SK-N-SH (cell line): ENCODE measurements at regions not wholly inside any gene's neighbourhood (a gene's known extent, or its start where the extent isn't known, plus 50 kb on each side); places are given as distances from the start of the nearest gene placed in this dataset.

Experiments used
- CTCF ChIA-PET: fragments of 300-600, 350-600 bp; formaldehyde crosslinking; extraction: SDS; loops from one replicate; lab custom pipeline; 2021; lab: Yijun Ruan, JAX
- POLR2A ChIA-PET: fragments of 350-600 bp; sonication (Branson Sonifier 250); formaldehyde crosslinking; extraction: SDS; loops from one replicate; lab custom pipeline; 2020; ENCODE audit warnings: antibody characterized with exemption, inconsistent platforms; lab: Yijun Ruan, JAX
- DNase-seq: peaks from one replicate; pipeline ENCODE4 v3.0.0; 2012
- H2AFZ ChIP-seq: fragments of 200-600 bp; sonication (generic); 2 replicates; pipeline ENCODE4 v1.8.1; 2016; ENCODE audit warnings: antibody characterized with exemption, mild to moderate bottlenecking, low read depth
- H3F3A ChIP-seq: fragments of 200-600 bp; sonication (generic); replicated peaks from 2 replicates; pipeline ENCODE3; 2016; ENCODE audit warnings: antibody characterized with exemption, mild to moderate bottlenecking; ENCODE audit not compliant: insufficient read depth
- H3K27ac ChIP-seq, 2 experiments: fragments of 200-500 bp in 1 of 2; fragments of 200-600 bp in 1 of 2; sonication (Bioruptor generic) in 1 of 2; sonication (generic), shearing (Covaris generic) in 1 of 2; 2 replicates each; pipeline versions ENCODE4 v1.5.1 to v1.6.1; 2014 to 2016; ENCODE audit warnings: low read depth in 2 of 2, inconsistent platforms in 1 of 2, low read length in 1 of 2, mild to moderate bottlenecking in 1 of 2, mixed read lengths in 1 of 2
- H3K27me3 ChIP-seq: fragments of 200-600 bp; sonication (generic), shearing (Covaris generic); 2 replicates; pipeline ENCODE4 v1.6.1; 2016; ENCODE audit warnings: mixed run types; ENCODE audit not compliant: insufficient read depth
- H3K36me3 ChIP-seq, 2 experiments: fragments of 200-500 bp in 1 of 2; fragments of 200-600 bp in 1 of 2; sonication (Bioruptor generic) in 1 of 2; sonication (generic) in 1 of 2; replicated peaks in 1 of 2; 2 replicates each; pipeline versions ENCODE3 to v1.5.1; 2014 to 2016; ENCODE audit warnings: low read length in 1 of 2, mild to moderate bottlenecking in 1 of 2; ENCODE audit not compliant: insufficient read depth in 2 of 2, control insufficient read depth in 1 of 2
- H3K4me1 ChIP-seq, 2 experiments: fragments of 200-500 bp in 1 of 2; fragments of 200-600 bp in 1 of 2; sonication (Bioruptor generic) in 1 of 2; sonication (generic), shearing (Covaris generic) in 1 of 2; 2 replicates each; pipeline versions ENCODE4 v1.5.1 to v1.6.1; 2014 to 2016; ENCODE audit warnings: low read depth in 1 of 2, low read length in 1 of 2, mixed run types in 1 of 2; ENCODE audit not compliant: insufficient read depth in 2 of 2, control insufficient read depth in 1 of 2
- H3K4me2 ChIP-seq: fragments of 200-600 bp; sonication (generic), shearing (Covaris generic); 2 replicates; pipeline ENCODE4 v1.6.1; 2017; ENCODE audit warnings: mixed run types
- H3K4me3 ChIP-seq, 2 experiments: fragments of 200-500 bp in 1 of 2; fragments of 200-600 bp in 1 of 2; sonication (Bioruptor generic) in 1 of 2; sonication (generic), shearing (Covaris generic) in 1 of 2; 2 replicates each; pipeline versions ENCODE4 v1.5.1 to v1.8.1; 2014 to 2016; ENCODE audit warnings: low read depth in 2 of 2, inconsistent platforms in 1 of 2, low read length in 1 of 2, mild to moderate bottlenecking in 1 of 2, mixed read lengths in 1 of 2, moderate library complexity in 1 of 2
- H3K79me2 ChIP-seq: fragments of 200-600 bp; sonication (generic); 2 replicates; pipeline ENCODE4 v1.8.1; 2017; ENCODE audit warnings: mild to moderate bottlenecking; ENCODE audit not compliant: insufficient read depth
- H3K9ac ChIP-seq: fragments of 200-600 bp; sonication (generic); 2 replicates; pipeline ENCODE4 v1.6.1; 2017; ENCODE audit warnings: mixed run types
- H3K9me2 ChIP-seq: fragments of 200-600 bp; sonication (generic); 2 replicates; pipeline ENCODE4 v1.6.1; 2017; ENCODE audit warnings: mixed run types
- H3K9me3 ChIP-seq: fragments of 200-600 bp; sonication (generic); 2 replicates; pipeline ENCODE4 v1.6.1; 2017; ENCODE audit warnings: mixed run types, mild to moderate bottlenecking, moderate library complexity
- H4K20me1 ChIP-seq: fragments of 200-600 bp; sonication (generic); 2 replicates; pipeline ENCODE4 v1.6.1; 2017; ENCODE audit warnings: mild to moderate bottlenecking, mixed run types; ENCODE audit not compliant: insufficient read depth
- FOXM1 ChIP-seq: IDR thresholded peaks from 2 replicates; pipeline ENCODE4 v1.4.0; 2012; ENCODE audit warnings: low read depth, mild to moderate bottlenecking
- NFIC ChIP-seq: IDR thresholded peaks from 2 replicates; pipeline ENCODE4 v1.4.0; 2012; ENCODE audit warnings: borderline replicate concordance
- WGBS: methylation state at CpG from one replicate; pipeline ENCODE4 v1.1.6; 2017; ENCODE audit warnings: low lambda C conversion rate; 5-methylcytosine and 5-hydroxymethylcytosine counted together
- TF ChIP-seq, protein P1 (sequence below): IDR thresholded peaks from 2 replicates; pipeline ENCODE4 v1.4.0; 2012; ENCODE audit warnings: low read depth
- TF ChIP-seq, protein P2 (sequence below): IDR thresholded peaks from 2 replicates; pipeline ENCODE4; 2012
- TF ChIP-seq, protein P3 (sequence below): IDR thresholded peaks from 2 replicates; pipeline ENCODE4 v1.4.0; 2012; ENCODE audit warnings: low read depth, borderline replicate concordance
- TF ChIP-seq, protein P4 (sequence below): fragments of 200-600 bp; sonication (generic); IDR thresholded peaks from 2 replicates; pipeline ENCODE4 v1.6.1; 2017; ENCODE audit warnings: antibody characterized with exemption, mild to moderate bottlenecking, moderate library complexity

DNA sequence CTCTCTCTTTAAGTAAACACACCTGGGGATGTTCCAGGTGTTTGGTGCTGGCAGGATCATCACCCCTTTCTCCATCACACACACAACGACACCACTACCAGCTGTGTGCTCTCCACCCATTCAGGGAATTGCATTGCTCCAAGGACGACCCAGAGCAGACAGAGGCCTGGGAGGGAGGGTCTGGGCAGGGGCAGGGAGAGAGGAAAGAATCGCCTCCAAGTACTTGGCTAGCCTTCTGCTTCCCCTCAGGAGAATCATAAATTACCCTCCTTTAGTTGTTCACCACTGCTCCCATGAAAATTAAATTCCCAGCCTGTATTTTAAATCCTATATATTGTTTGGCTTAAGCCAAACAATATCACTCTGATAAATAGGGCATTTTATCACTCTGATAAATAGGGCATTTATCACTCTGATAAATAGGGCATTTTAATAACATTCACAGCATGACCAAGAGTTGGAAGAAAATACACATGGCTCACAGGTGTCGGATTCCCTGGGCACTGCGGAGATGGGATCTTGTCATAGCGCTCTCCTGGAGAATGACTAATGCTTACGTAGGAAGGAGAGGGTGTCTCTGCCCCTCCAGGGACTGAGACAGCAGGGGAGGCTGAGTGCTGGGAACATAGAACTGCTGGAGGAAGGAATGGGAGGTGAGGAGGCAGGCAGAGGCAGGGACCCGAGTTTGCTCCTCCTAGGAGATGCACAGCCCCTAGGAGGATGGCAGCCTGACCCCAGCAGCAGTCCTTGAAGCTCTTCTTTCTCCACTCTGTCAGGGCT lies 673.6 kb downstream of the HS3ST4 start:
- CTCF ChIA-PET, result no interaction called here
- no peak overlapping the region for H3K27ac ChIP-seq
- no peaks in the 10 kb centered on the region for H3K9me3 ChIP-seq
- DNase-seq, result no peak
- no peak overlapping the region for H3K4me2 ChIP-seq
- H4K20me1 ChIP-seq, result no peaks in the 10 kb centered on the region
- 4% methylated on average over 8 of the region's 8 CpGs for WGBS
- no peaks in the 10 kb centered on the region for H3K9me2 ChIP-seq
- H3K4me3 ChIP-seq, result no peak overlapping the region
- H3K27me3 ChIP-seq, result no peaks in the 10 kb centered on the region
- H3K4me1 ChIP-seq, result no peaks in the 10 kb centered on the region
- POLR2A ChIA-PET, result no interaction called here
- no peaks in the 10 kb centered on the region for H3K36me3 ChIP-seq
- TF ChIP-seq, protein P1, sequence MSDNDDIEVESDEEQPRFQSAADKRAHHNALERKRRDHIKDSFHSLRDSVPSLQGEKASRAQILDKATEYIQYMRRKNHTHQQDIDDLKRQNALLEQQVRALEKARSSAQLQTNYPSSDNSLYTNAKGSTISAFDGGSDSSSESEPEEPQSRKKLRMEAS, result no peak
- TF ChIP-seq, all 33 proteins: peak for 0
- Histone ChIP-seq H2AFZ (no peak overlapping the region), H3K79me2 (no peaks in the 10 kb centered on the region), H3F3A (no peaks in the 10 kb centered on the region), H3K9ac (no peak overlapping the region)

DNA sequence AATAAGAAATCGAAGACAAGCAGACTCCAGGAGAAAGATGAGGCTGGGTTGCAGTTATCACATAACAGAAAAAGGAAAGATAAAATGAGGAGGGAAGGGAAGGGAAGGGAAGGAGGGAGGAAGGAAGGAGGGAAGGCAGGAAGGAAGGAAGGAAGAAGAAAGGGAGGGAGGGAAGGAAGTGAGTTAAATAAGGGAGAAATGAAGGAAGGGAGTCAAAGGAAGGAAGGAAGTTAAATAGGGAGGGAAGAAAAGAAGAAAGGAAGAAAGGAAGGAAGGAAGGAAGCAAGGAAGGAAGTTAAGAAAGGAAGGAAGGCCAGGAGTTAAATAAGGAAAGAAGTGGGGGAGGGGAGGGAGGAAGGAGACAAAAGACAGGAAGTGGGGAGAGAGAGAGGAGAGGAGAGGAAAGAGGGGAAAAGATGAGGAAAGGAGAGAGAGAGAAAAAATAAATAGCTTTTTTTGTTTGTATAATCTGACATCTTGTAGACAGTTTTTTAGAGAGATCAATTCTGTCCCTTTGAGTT lies 679.6 kb downstream of the HS3ST4 start:
- no peaks in the 10 kb centered on the region for H3K36me3 ChIP-seq
- ChIA-PET POLR2A (no interaction called here), CTCF (no interaction called here)
- H3K4me3 ChIP-seq, result no peak overlapping the region
- H3K9me2 ChIP-seq, result no peaks in the 10 kb centered on the region
- no peak for DNase-seq
- no peaks in the 10 kb centered on the region for H3K79me2 ChIP-seq
- no peaks in the 10 kb centered on the region for H3F3A ChIP-seq
- no peaks in the 10 kb centered on the region for H3K27me3 ChIP-seq
- H3K4me1 ChIP-seq, result no peaks in the 10 kb centered on the region
- H3K9me3 ChIP-seq, result no peaks in the 10 kb centered on the region
- no peak overlapping the region for H3K27ac ChIP-seq
- WGBS, result 0% methylated on average over 1 of the region's 1 CpG
- H2AFZ ChIP-seq, result no peak overlapping the region
- H3K9ac ChIP-seq, result no peak overlapping the region
- H3K4me2 ChIP-seq, result no peak overlapping the region
- H4K20me1 ChIP-seq, result no peaks in the 10 kb centered on the region
- TF ChIP-seq FOXM1 (no peak), NFIC (no peak)
- TF ChIP-seq, protein P2, sequence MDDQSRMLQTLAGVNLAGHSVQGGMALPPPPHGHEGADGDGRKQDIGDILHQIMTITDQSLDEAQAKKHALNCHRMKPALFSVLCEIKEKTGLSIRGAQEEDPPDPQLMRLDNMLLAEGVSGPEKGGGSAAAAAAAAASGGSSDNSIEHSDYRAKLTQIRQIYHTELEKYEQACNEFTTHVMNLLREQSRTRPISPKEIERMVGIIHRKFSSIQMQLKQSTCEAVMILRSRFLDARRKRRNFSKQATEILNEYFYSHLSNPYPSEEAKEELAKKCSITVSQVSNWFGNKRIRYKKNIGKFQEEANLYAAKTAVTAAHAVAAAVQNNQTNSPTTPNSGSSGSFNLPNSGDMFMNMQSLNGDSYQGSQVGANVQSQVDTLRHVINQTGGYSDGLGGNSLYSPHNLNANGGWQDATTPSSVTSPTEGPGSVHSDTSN, result no peak
- TF ChIP-seq, protein P3, sequence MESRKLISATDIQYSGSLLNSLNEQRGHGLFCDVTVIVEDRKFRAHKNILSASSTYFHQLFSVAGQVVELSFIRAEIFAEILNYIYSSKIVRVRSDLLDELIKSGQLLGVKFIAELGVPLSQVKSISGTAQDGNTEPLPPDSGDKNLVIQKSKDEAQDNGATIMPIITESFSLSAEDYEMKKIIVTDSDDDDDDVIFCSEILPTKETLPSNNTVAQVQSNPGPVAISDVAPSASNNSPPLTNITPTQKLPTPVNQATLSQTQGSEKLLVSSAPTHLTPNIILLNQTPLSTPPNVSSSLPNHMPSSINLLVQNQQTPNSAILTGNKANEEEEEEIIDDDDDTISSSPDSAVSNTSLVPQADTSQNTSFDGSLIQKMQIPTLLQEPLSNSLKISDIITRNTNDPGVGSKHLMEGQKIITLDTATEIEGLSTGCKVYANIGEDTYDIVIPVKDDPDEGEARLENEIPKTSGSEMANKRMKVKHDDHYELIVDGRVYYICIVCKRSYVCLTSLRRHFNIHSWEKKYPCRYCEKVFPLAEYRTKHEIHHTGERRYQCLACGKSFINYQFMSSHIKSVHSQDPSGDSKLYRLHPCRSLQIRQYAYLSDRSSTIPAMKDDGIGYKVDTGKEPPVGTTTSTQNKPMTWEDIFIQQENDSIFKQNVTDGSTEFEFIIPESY, result no peak
- TF ChIP-seq, protein P4, sequence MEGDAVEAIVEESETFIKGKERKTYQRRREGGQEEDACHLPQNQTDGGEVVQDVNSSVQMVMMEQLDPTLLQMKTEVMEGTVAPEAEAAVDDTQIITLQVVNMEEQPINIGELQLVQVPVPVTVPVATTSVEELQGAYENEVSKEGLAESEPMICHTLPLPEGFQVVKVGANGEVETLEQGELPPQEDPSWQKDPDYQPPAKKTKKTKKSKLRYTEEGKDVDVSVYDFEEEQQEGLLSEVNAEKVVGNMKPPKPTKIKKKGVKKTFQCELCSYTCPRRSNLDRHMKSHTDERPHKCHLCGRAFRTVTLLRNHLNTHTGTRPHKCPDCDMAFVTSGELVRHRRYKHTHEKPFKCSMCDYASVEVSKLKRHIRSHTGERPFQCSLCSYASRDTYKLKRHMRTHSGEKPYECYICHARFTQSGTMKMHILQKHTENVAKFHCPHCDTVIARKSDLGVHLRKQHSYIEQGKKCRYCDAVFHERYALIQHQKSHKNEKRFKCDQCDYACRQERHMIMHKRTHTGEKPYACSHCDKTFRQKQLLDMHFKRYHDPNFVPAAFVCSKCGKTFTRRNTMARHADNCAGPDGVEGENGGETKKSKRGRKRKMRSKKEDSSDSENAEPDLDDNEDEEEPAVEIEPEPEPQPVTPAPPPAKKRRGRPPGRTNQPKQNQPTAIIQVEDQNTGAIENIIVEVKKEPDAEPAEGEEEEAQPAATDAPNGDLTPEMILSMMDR, result no peak
